H1 (cell line): ENCODE measurements at regions not wholly inside any gene's neighbourhood (a gene's known extent, or its start where the extent isn't known, plus 50 kb on each side); places are given as distances from the start of the nearest gene placed in this dataset.

Experiments
- CTCF ChIA-PET: fragments of 300-600 bp; sonication (Branson Sonifier 250); formaldehyde crosslinking; loops from one replicate; lab custom pipeline; 2021; ENCODE audit not compliant: partially characterized antibody; lab: Charles Lee
- POLR2A ChIA-PET: fragments of 300-600 bp; sonication (Branson Sonifier 250); formaldehyde crosslinking; loops from one replicate; lab custom pipeline; 2021; ENCODE audit warnings: inconsistent platforms; ENCODE audit not compliant: partially characterized antibody; lab: Charles Lee
- DNase-seq, 2 experiments: peaks; one replicate each; pipeline versions ENCODE4 v3.0.0 to v3.0.0-alpha.2; 2010 to 2022; ENCODE audit warnings: low spot score in 2 of 2, low read depth in 1 of 2, mixed read lengths in 1 of 2
- FAIRE-seq: peaks from 2 replicates; lab custom pipeline; 2011; peaks lifted over from hg19 to GRCh38; lab: Jason Lieb, UNC
- H2AFZ ChIP-seq: 2 replicates; pipeline ENCODE4 v1.8.1; 2012; ENCODE audit warnings: low read length, inconsistent platforms
- H2AK5ac ChIP-seq: 2 replicates; pipeline ENCODE4 v1.6.1; 2013; ENCODE audit warnings: low read depth, low read length
- H2BK120ac ChIP-seq: replicated peaks from 2 replicates; pipeline ENCODE3; 2013; ENCODE audit warnings: low read depth, low read length, inconsistent platforms
- H2BK12ac ChIP-seq: 2 replicates; pipeline ENCODE4 v1.6.1; 2013; ENCODE audit warnings: low read depth, low read length
- H2BK15ac ChIP-seq: 2 replicates; pipeline ENCODE4 v1.6.1; 2013; ENCODE audit warnings: low read length
- H2BK20ac ChIP-seq: 2 replicates; pipeline ENCODE4 v1.6.1; 2013; ENCODE audit warnings: low read length
- H2BK5ac ChIP-seq: 2 replicates; pipeline ENCODE4 v1.6.1; 2013; ENCODE audit warnings: low read depth, low read length
- H3K14ac ChIP-seq: 2 replicates; pipeline ENCODE4 v1.6.1; 2013; ENCODE audit warnings: inconsistent platforms; ENCODE audit not compliant: insufficient read length
- H3K18ac ChIP-seq: 2 replicates; pipeline ENCODE4 v1.6.1; 2013; ENCODE audit warnings: low read length; ENCODE audit errors: extremely low read depth
- H3K23ac ChIP-seq: 2 replicates; pipeline ENCODE4 v1.6.1; 2013; ENCODE audit warnings: inconsistent platforms; ENCODE audit not compliant: insufficient read length
- H3K23me2 ChIP-seq: 2 replicates; pipeline ENCODE4 v1.6.1; 2013; ENCODE audit warnings: low read depth, low read length
- H3K27ac ChIP-seq: 2 replicates; pipeline ENCODE4 v1.6.1; 2011; ENCODE audit warnings: low read depth, low read length, inconsistent platforms
- H3K27me3 ChIP-seq, 4 experiments: replicated peaks in 1 of 4; 1 replicate in 1 of 4; 2 replicates in 3 of 4; pipeline versions ENCODE4 v1.6.1 to v1.8.1; 2011 to 2013; ENCODE audit warnings: low read length in 3 of 4, mild to moderate bottlenecking in 3 of 4, inconsistent platforms in 2 of 4, mixed read lengths in 2 of 4, moderate library complexity in 1 of 4; ENCODE audit not compliant: control insufficient read depth in 3 of 4, insufficient read depth in 3 of 4; ENCODE audit errors: extremely low read depth in 1 of 4
- H3K36me3 ChIP-seq, 4 experiments: 2 replicates each; pipeline versions ENCODE4 v1.6.1 to v1.8.1; 2011 to 2013; ENCODE audit warnings: mild to moderate bottlenecking in 4 of 4, low read length in 3 of 4, moderate library complexity in 2 of 4, control low read depth in 1 of 4, inconsistent platforms in 1 of 4; ENCODE audit not compliant: insufficient read depth in 4 of 4, control insufficient read depth in 2 of 4
- H3K4ac ChIP-seq: replicated peaks from 2 replicates; pipeline ENCODE3; 2013; ENCODE audit warnings: low read length, low read depth, mixed read lengths, inconsistent platforms; ENCODE audit not compliant: insufficient read length
- H3K4me1 ChIP-seq, 4 experiments: replicated peaks in 1 of 4; 1 replicate in 1 of 4; 2 replicates in 3 of 4; pipeline versions ENCODE4 v1.6.1 to v1.8.1; 2011 to 2013; ENCODE audit warnings: low read length in 3 of 4, inconsistent platforms in 2 of 4, mixed read lengths in 1 of 4; ENCODE audit not compliant: insufficient read depth in 4 of 4, control insufficient read depth in 3 of 4
- H3K4me2 ChIP-seq, 2 experiments: 2 replicates each; pipeline versions ENCODE4 v1.6.1 to v1.8.1; 2011 to 2013; ENCODE audit warnings: low read depth in 2 of 2, low read length in 2 of 2, control low read depth in 1 of 2, inconsistent platforms in 1 of 2, mild to moderate bottlenecking in 1 of 2; ENCODE audit not compliant: insufficient read depth in 1 of 2
- H3K4me3 ChIP-seq, 4 experiments: fragments of 200-600, 300-600 bp in 1 of 4; sonication (generic), shearing (Covaris generic), sonication (Bioruptor Twin) in 1 of 4; 2 replicates each; pipeline versions ENCODE4 v1.5.1 to v1.8.1; 2011 to 2016; ENCODE audit warnings: low read length in 4 of 4, low read depth in 3 of 4, control low read depth in 2 of 4, inconsistent platforms in 2 of 4, mild to moderate bottlenecking in 2 of 4, mixed read lengths in 1 of 4, moderate library complexity in 1 of 4; ENCODE audit not compliant: insufficient read depth in 2 of 4; ENCODE audit errors: extremely low read depth in 1 of 4
- H3K56ac ChIP-seq: replicated peaks from 2 replicates; pipeline ENCODE3; 2013; ENCODE audit warnings: low read depth, mild to moderate bottlenecking, mixed read lengths, low read length, inconsistent platforms; ENCODE audit not compliant: insufficient read length
- H3K79me1 ChIP-seq: 2 replicates; pipeline ENCODE4 v1.6.1; 2013; ENCODE audit warnings: low read depth, low read length, control low read depth
- H3K79me2 ChIP-seq, 2 experiments: 2 replicates each; pipeline versions ENCODE4 v1.6.1 to v1.8.1; 2012 to 2013; ENCODE audit warnings: low read length in 2 of 2, mild to moderate bottlenecking in 2 of 2, inconsistent platforms in 1 of 2; ENCODE audit not compliant: insufficient read depth in 2 of 2, control insufficient read depth in 1 of 2
- H3K9ac ChIP-seq, 4 experiments: replicated peaks in 1 of 4; 1 replicate in 1 of 4; 2 replicates in 3 of 4; pipeline versions ENCODE4 v1.6.1 to v1.8.1; 2011 to 2013; ENCODE audit warnings: low read depth in 3 of 4, low read length in 3 of 4, control low read depth in 2 of 4, mild to moderate bottlenecking in 2 of 4, moderate library complexity in 2 of 4, inconsistent platforms in 1 of 4; ENCODE audit errors: extremely low read depth in 1 of 4
- H3K9me3 ChIP-seq, 2 experiments: 2 replicates each; pipeline versions ENCODE4 v1.6.1 to v1.8.1; 2012 to 2013; ENCODE audit warnings: mild to moderate bottlenecking in 2 of 2, moderate library complexity in 2 of 2, control low read depth in 1 of 2, inconsistent platforms in 1 of 2, low read depth in 1 of 2, low read length in 1 of 2, mixed read lengths in 1 of 2; ENCODE audit not compliant: insufficient read depth in 2 of 2
- H4K20me1 ChIP-seq, 2 experiments: replicated peaks in 1 of 2; 2 replicates each; pipeline versions ENCODE3 to v1.8.1; 2011 to 2013; ENCODE audit warnings: inconsistent platforms in 2 of 2, low read length in 2 of 2, mild to moderate bottlenecking in 1 of 2; ENCODE audit not compliant: insufficient read depth in 2 of 2, control insufficient read depth in 1 of 2
- H4K5ac ChIP-seq: 2 replicates; pipeline ENCODE4 v1.6.1; 2013; ENCODE audit warnings: low read length, low read depth, mixed read lengths, inconsistent platforms; ENCODE audit not compliant: insufficient read length
- H4K8ac ChIP-seq: 2 replicates; pipeline ENCODE4 v1.8.0; 2013; ENCODE audit warnings: mild to moderate bottlenecking, moderate library complexity, low read length, inconsistent platforms; ENCODE audit not compliant: insufficient read depth; ENCODE audit errors: extremely low read depth
- H4K91ac ChIP-seq: replicated peaks from 2 replicates; pipeline ENCODE3; 2013; ENCODE audit warnings: low read length, mixed read lengths, inconsistent platforms; ENCODE audit not compliant: insufficient read length
- CBX8 ChIP-seq: fragments of 300-800, 300-1000 bp; sonication (generic); IDR thresholded peaks from 2 replicates; pipeline ENCODE4 v1.7.1; 2016; ENCODE audit warnings: low read depth, low read length, borderline replicate concordance
- CHD1 ChIP-seq: IDR thresholded peaks from 2 replicates; pipeline ENCODE4 v1.6.1; 2012; ENCODE audit warnings: low read depth, low read length, improper control_type of control experiment
- CHD2 ChIP-seq: IDR thresholded peaks from 2 replicates; pipeline ENCODE4 v1.6.1; 2012; ENCODE audit warnings: low read length, improper control_type of control experiment
- HDAC6 ChIP-seq: IDR thresholded peaks from one replicate; pipeline ENCODE4 v1.7.1; 2012; ENCODE audit warnings: low read depth, mild to moderate bottlenecking, inconsistent platforms, low read length, moderate library complexity
- MAFK ChIP-seq: IDR thresholded peaks from 2 replicates; pipeline ENCODE4 v1.6.1; 2012; ENCODE audit warnings: low read depth, mild to moderate bottlenecking, improper control_type of control experiment, low read length
- NANOG ChIP-seq: IDR thresholded peaks from 2 replicates; pipeline ENCODE4 v1.6.1; 2011; ENCODE audit warnings: low read length, low read depth, mild to moderate bottlenecking, inconsistent platforms; ENCODE audit not compliant: insufficient read depth, poor library complexity, severe bottlenecking
- PHF8 ChIP-seq: fragments of 200-600 bp; sonication (generic); conservative IDR thresholded peaks from 2 replicates; pipeline ENCODE4 v1.7.1; 2012; ENCODE audit warnings: low read depth, mild to moderate bottlenecking, inconsistent platforms, low read length, moderate library complexity
- POLR2AphosphoS5 ChIP-seq: IDR thresholded peaks from 2 replicates; pipeline ENCODE4 v1.6.1; 2011; ENCODE audit warnings: low read depth, low read length
- RFX5 ChIP-seq: IDR thresholded peaks from 2 replicates; pipeline ENCODE4 v1.6.1; 2011; ENCODE audit warnings: low read depth, low read length, improper control_type of control experiment, borderline replicate concordance
- RNF2 ChIP-seq: fragments of 200-900, 300-1000 bp; sonication (generic); IDR thresholded peaks from 2 replicates; pipeline ENCODE4 v1.7.1; 2016; ENCODE audit warnings: borderline replicate concordance, low read depth, mild to moderate bottlenecking, antibody characterized with exemption, low read length; ENCODE audit not compliant: poor library complexity, severe bottlenecking; ENCODE audit errors: missing control alignments
- SP4 ChIP-seq: IDR thresholded peaks from 2 replicates; pipeline ENCODE4 v1.6.1; 2012; ENCODE audit warnings: low read length, inconsistent platforms
- WGBS, 2 experiments: shearing (Covaris generic) in 1 of 2; methylation state at CpG; one replicate each; pipeline versions ENCODE4 v1.1.6 to v1.1.7; 2013 to 2015; ENCODE audit warnings: low lambda C conversion rate in 2 of 2, mixed read lengths in 2 of 2, inconsistent platforms in 1 of 2, low coverage in 1 of 2, missing lambda C conversion rate in 1 of 2; ENCODE audit not compliant: insufficient replicate concordance in 2 of 2, insufficient coverage in 1 of 2, insufficient read length in 1 of 2; ENCODE audit errors: extremely low coverage in 1 of 2, missing lambda C conversion rate in 1 of 2; 5-methylcytosine and 5-hydroxymethylcytosine counted together

- no peak overlapping the region for H2BK20ac ChIP-seq
- H2BK15ac ChIP-seq = no peak overlapping the region
- no peak overlapping the region for H4K5ac ChIP-seq
- H3K4me3 ChIP-seq = no peak overlapping the region
- no peak overlapping the region for H3K27ac ChIP-seq
- H2BK5ac ChIP-seq = no peak overlapping the region
- H3K9ac ChIP-seq = peak overlapping the region in 1 of 4 experiments; percentile 8; a peak in 1 of 7 replicates
- CTCF ChIA-PET = interaction anchor here (0.8 to 1.2 kb wide), 3 partner anchors 11 to 110 kb away, joined by 3 to 5 read pairs (median 4); no protein-coding TSS in a partner anchor
- H4K20me1 ChIP-seq = no peaks in the 10 kb centered on the region
- H3K56ac ChIP-seq = no peak overlapping the region
- H3K79me2 ChIP-seq = no peaks in the 10 kb centered on the region
- no peaks in the 10 kb centered on the region for H3K27me3 ChIP-seq
- H4K8ac ChIP-seq = no peak overlapping the region
- no peaks in the 10 kb centered on the region for H3K4me1 ChIP-seq
- WGBS, 2 experiments = 85% methylated on average over 2 of the region's 2 CpGs; no CpG with 5 or more reads in 1 of the 2 experiments
- H3K23me2 ChIP-seq = no peaks in the 10 kb centered on the region
- no peak overlapping the region for H2BK12ac ChIP-seq
- no peak overlapping the region for H3K4me2 ChIP-seq
- POLR2A ChIA-PET = no interaction called here
- H3K23ac ChIP-seq = no peak overlapping the region
- H3K14ac ChIP-seq = no peak overlapping the region
- no peaks in the 10 kb centered on the region for H3K9me3 ChIP-seq
- no peak overlapping the region for H2BK120ac ChIP-seq
- no peak overlapping the region for H2AFZ ChIP-seq
- no peak for FAIRE-seq
- no peaks in the 10 kb centered on the region for H3K36me3 ChIP-seq
- DNase-seq = no peak
- H2AK5ac ChIP-seq = no peak overlapping the region
- no peak overlapping the region for H3K18ac ChIP-seq
- H3K4ac ChIP-seq = no peak overlapping the region
- no peaks in the 10 kb centered on the region for H3K79me1 ChIP-seq
- H4K91ac ChIP-seq = no peak overlapping the region
- TF ChIP-seq CHD2 = no peak
- no peak for TF ChIP-seq POLR2AphosphoS5
- no peak for TF ChIP-seq CBX8
- no peak for TF ChIP-seq RNF2
- no peak for TF ChIP-seq NANOG
- no peak for TF ChIP-seq RFX5
- TF ChIP-seq HDAC6 = no peak
- no peak for TF ChIP-seq SP4
- no peak for TF ChIP-seq CHD1
- TF ChIP-seq PHF8 = no peak
- TF ChIP-seq MAFK = no peak
Observed at GRCh38 chr1:73813716-73814115, 384.3 kb downstream of the LRRIQ3 start.
